ENCODE measurements at regions not wholly inside any gene's neighbourhood (a gene's known extent, or its start where the extent isn't known, plus 50 kb on each side); places are given as distances from the start of the nearest gene placed in this dataset.

- no peaks in the 10 kb centered on the region for H3K27me3 ChIP-seq (ENCODE audit: low read length)
- H3K79me2 ChIP-seq (ENCODE audit: insufficient read depth, low read length): no peaks in the 10 kb centered on the region
Observed at GRCh38 chr13:68608147-68608546, 1378.0 kb upstream of the PCDH9 start.

GRCh38 chr13:68597641-68598040 lies 1367.5 kb upstream of the PCDH9 start:
- no peak overlapping the region for H3K4me3 ChIP-seq (ENCODE audit: insufficient read depth, low read length, poor library complexity, severe bottlenecking)
- no peaks in the 10 kb centered on the region for H3K36me3 ChIP-seq (ENCODE audit: low read length)
- no peak overlapping the region for H3K4me2 ChIP-seq (ENCODE audit: low read depth, low read length, poor library complexity, severe bottlenecking)
- H3K27ac ChIP-seq (ENCODE audit: low read depth, low read length): no peak overlapping the region
- peak overlapping the region; percentile 41 for H2AFZ ChIP-seq (ENCODE audit: low read depth, low read length, severe bottlenecking)
- H3K79me2 ChIP-seq (ENCODE audit: insufficient read depth, low read length): no peaks in the 10 kb centered on the region
- H3K27me3 ChIP-seq (ENCODE audit: low read length): no peaks in the 10 kb centered on the region
- H4K20me1 ChIP-seq (ENCODE audit: low read depth, low read length): no peaks in the 10 kb centered on the region
- no peaks in the 10 kb centered on the region for H3F3A ChIP-seq (ENCODE audit: insufficient read depth)
- no peak overlapping the region for H3K9ac ChIP-seq (ENCODE audit: low read length)
- TF ChIP-seq EZH2phosphoT487 (conservative IDR thresholded peaks at IDR 0.05; ENCODE audit: low read length) (no peak), CTCF (IDR thresholded peaks at IDR 0.05; ENCODE audit: insufficient read depth, low read length, poor library complexity, severe bottlenecking) (no peak)
- no peaks in the 10 kb centered on the region for H3K9me2 ChIP-seq (replicated peaks; ENCODE audit: insufficient read depth, low read length)
- H3K9me3 ChIP-seq (ENCODE audit: insufficient read depth, low read length): no peaks in the 10 kb centered on the region

More at GRCh38 chr13:68608147-68608546, 1378.0 kb upstream of the PCDH9 start:
- no peak overlapping the region for H2AFZ ChIP-seq (ENCODE audit: low read depth, low read length, severe bottlenecking)
- 0 out of 2 replicates have a peak, but pooled peaks cover 3% of the 10 kb centered on the region for H3K36me3 ChIP-seq (ENCODE audit: low read length)
- H3K4me3 ChIP-seq (ENCODE audit: insufficient read depth, low read length, poor library complexity, severe bottlenecking): no peak overlapping the region
- no peaks in the 10 kb centered on the region for H4K20me1 ChIP-seq (ENCODE audit: low read depth, low read length)
- TF ChIP-seq EZH2phosphoT487 (conservative IDR thresholded peaks at IDR 0.05; ENCODE audit: low read length) (no peak), CTCF (IDR thresholded peaks at IDR 0.05; ENCODE audit: insufficient read depth, low read length, poor library complexity, severe bottlenecking) (no peak)
- H3K4me2 ChIP-seq (ENCODE audit: low read depth, low read length, poor library complexity, severe bottlenecking): no peak overlapping the region
- H3K9me3 ChIP-seq (ENCODE audit: insufficient read depth, low read length): peaks cover 8% of the 10 kb centered on the region; the same call in 1 of the 2 replicates
- H3K9me2 ChIP-seq (replicated peaks; ENCODE audit: insufficient read depth, low read length): no peaks in the 10 kb centered on the region
- no peaks in the 10 kb centered on the region for H3F3A ChIP-seq (ENCODE audit: insufficient read depth)
- H3K27ac ChIP-seq (ENCODE audit: low read depth, low read length): no peak overlapping the region
- H3K9ac ChIP-seq (ENCODE audit: low read length): no peak overlapping the region

GRCh38 chr13:68588623-68589022 lies 1358.5 kb upstream of the PCDH9 start:
- no peak overlapping the region for H3K4me2 ChIP-seq (ENCODE audit: low read depth, low read length, poor library complexity, severe bottlenecking)

More at GRCh38 chr13:68588623-68589022, 1358.5 kb upstream of the PCDH9 start:
- TF ChIP-seq EZH2phosphoT487 (conservative IDR thresholded peaks at IDR 0.05; ENCODE audit: low read length) (no peak), CTCF (IDR thresholded peaks at IDR 0.05; ENCODE audit: insufficient read depth, low read length, poor library complexity, severe bottlenecking) (no peak)
- Histone ChIP-seq H3K9me2 (replicated peaks; ENCODE audit: insufficient read depth, low read length) (no peaks in the 10 kb centered on the region), H3F3A (ENCODE audit: insufficient read depth) (no peaks in the 10 kb centered on the region; the same call in 1 of the 2 replicates), H3K27ac (ENCODE audit: low read depth, low read length) (0 out of 2 replicates have a peak overlapping the region, but pooled peaks have one; percentile 5), H3K4me3 (ENCODE audit: insufficient read depth, low read length, poor library complexity, severe bottlenecking) (peak overlapping the region; percentile 22), H3K9me3 (ENCODE audit: insufficient read depth, low read length) (peaks cover 6% of the 10 kb centered on the region; the same call in 1 of the 2 replicates), H3K36me3 (ENCODE audit: low read length) (peaks cover 10% of the 10 kb centered on the region; the same call in 1 of the 2 replicates), H4K20me1 (ENCODE audit: low read depth, low read length) (no peaks in the 10 kb centered on the region), H3K79me2 (ENCODE audit: insufficient read depth, low read length) (no peaks in the 10 kb centered on the region), H3K9ac (ENCODE audit: low read length) (no peak overlapping the region), H2AFZ (ENCODE audit: low read depth, low read length, severe bottlenecking) (peak overlapping the region; percentile 94), H3K27me3 (ENCODE audit: low read length) (no peaks in the 10 kb centered on the region)
